ENCODE measurements at regions not wholly inside any gene's neighbourhood (a gene's known extent, or its start where the extent isn't known, plus 50 kb on each side); places are given as distances from the start of the nearest gene placed in this dataset.
A peak's percentile ranks its signal among the peaks of the same experiment; 100 is the strongest.

- TF ChIP-seq CTCF (IDR thresholded peaks at IDR 0.05) (no peak), POLR2A (IDR thresholded peaks at IDR 0.05) (no peak)
- H3K27ac ChIP-seq = no peak overlapping the region
- H3K36me3 ChIP-seq = no peaks in the 10 kb centered on the region
- no peak overlapping the region for H3K4me3 ChIP-seq
- no peaks in the 10 kb centered on the region for H3K27me3 ChIP-seq
- 91 to 94% (median 93%) methylated on average over 4 of the region's 4 CpGs for WGBS, 4 donors
- H3K4me1 ChIP-seq = no peaks in the 10 kb centered on the region
- H3K9me3 ChIP-seq = no peaks in the 10 kb centered on the region
- no peak for ATAC-seq
- intact Hi-C loops (cut with DNase I) = no loop called here
- DNase-seq = no peak
These were observed 177.9 kb upstream of the KITLG start for GRCh38 chr12:88758176-88758575.

GRCh38 chr12:88756917-88757316 lies 176.6 kb upstream of the KITLG start:
- no peak overlapping the region for H3K27ac ChIP-seq
- DNase-seq = no peak
- H3K9me3 ChIP-seq = no peaks in the 10 kb centered on the region
- H3K27me3 ChIP-seq = no peaks in the 10 kb centered on the region
- H3K4me1 ChIP-seq = no peaks in the 10 kb centered on the region
- H3K36me3 ChIP-seq = no peaks in the 10 kb centered on the region
- intact Hi-C loops (cut with DNase I) = no loop called here
- no peak for TF ChIP-seq CTCF (IDR thresholded peaks at IDR 0.05)
- no peak for TF ChIP-seq POLR2A (IDR thresholded peaks at IDR 0.05)
- H3K4me3 ChIP-seq = no peak overlapping the region
- WGBS, 4 donors = 85 to 88% (median 87%) methylated on average over 4 of the region's 4 CpGs
- no peak for ATAC-seq

GRCh38 chr12:88756153-88756552 lies 175.9 kb upstream of the KITLG start:
- H3K36me3 ChIP-seq = no peaks in the 10 kb centered on the region
- no peak for ATAC-seq

GRCh38 chr12:88753707-88754106 lies 173.4 kb upstream of the KITLG start:
- intact Hi-C loops (cut with DNase I) = no loop called here
- peak overlapping the region in 1 of 12 donors; percentile 11 for H3K27ac ChIP-seq
- 81 to 85% (median 83%) methylated on average over 8 of the region's 8 CpGs for WGBS, 4 donors

More at GRCh38 chr12:88756153-88756552, 175.9 kb upstream of the KITLG start:
- 86 to 98% (median 95%) methylated on average over 3 of the region's 3 CpGs for WGBS, 4 donors
- no peak for DNase-seq
- Histone ChIP-seq H3K4me1 (no peaks in the 10 kb centered on the region), H3K27ac (no peak overlapping the region), H3K9me3 (no peaks in the 10 kb centered on the region), H3K4me3 (no peak overlapping the region), H3K27me3 (no peaks in the 10 kb centered on the region)
- TF ChIP-seq POLR2A (IDR thresholded peaks at IDR 0.05) (no peak), CTCF (IDR thresholded peaks at IDR 0.05) (no peak)
- intact Hi-C loops (cut with DNase I) = no loop called here

More at GRCh38 chr12:88753707-88754106, 173.4 kb upstream of the KITLG start:
- DNase-seq (no peak), ATAC-seq (no peak)
- Histone ChIP-seq H3K9me3 (no peaks in the 10 kb centered on the region), H3K36me3 (no peaks in the 10 kb centered on the region), H3K4me1 (peaks cover 0 to 8% (median 0%) of the 10 kb centered on the region in 12 donors), H3K27me3 (no peaks in the 10 kb centered on the region), H3K4me3 (no peak overlapping the region)
- no peak for TF ChIP-seq POLR2A (IDR thresholded peaks at IDR 0.05)
- TF ChIP-seq CTCF (IDR thresholded peaks at IDR 0.05) = no peak

Measured in heart left ventricle (tissue), 16 donors.